HAP-1 (cell line): ENCODE measurements at regions not wholly inside any gene's neighbourhood (a gene's known extent, or its start where the extent isn't known, plus 50 kb on each side); places are given as distances from the start of the nearest gene placed in this dataset.
A peak's percentile ranks its signal among the peaks of the same experiment; 100 is the strongest.

Experiments
- DNase-seq, 2 experiments: peaks; one replicate each; pipeline ENCODE4 v3.0.0-alpha.2; 2016 to 2020; ENCODE audit warnings: low spot score in 2 of 2
- H3K27me3 ChIP-seq: fragments of 250-450 bp; sonication (Bioruptor Pico); 2 replicates; pipeline ENCODE4 v1.5.1; 2020; ENCODE audit warnings: low read depth, mild to moderate bottlenecking, moderate library complexity
- H3K36me3 ChIP-seq: fragments of 250-450 bp; sonication (Bioruptor Pico); replicated peaks from 2 replicates; pipeline ENCODE4 v1.5.1; 2020; ENCODE audit warnings: mild to moderate bottlenecking
- H3K4me1 ChIP-seq: fragments of 250-450 bp; sonication (Bioruptor Pico); 2 replicates; pipeline ENCODE4 v1.5.1; 2020; ENCODE audit warnings: mild to moderate bottlenecking
- H3K4me3 ChIP-seq: fragments of 250-450 bp; sonication (Bioruptor Pico); 2 replicates; pipeline ENCODE4 v1.5.1; 2020; ENCODE audit warnings: mild to moderate bottlenecking, moderate library complexity
- H3K9me3 ChIP-seq: fragments of 250-450 bp; sonication (Bioruptor Pico); 2 replicates; pipeline ENCODE4 v1.5.1; 2020; ENCODE audit warnings: mild to moderate bottlenecking, moderate library complexity
- in situ Hi-C: fragments of 300-500 bp; cut with MboI; formaldehyde crosslinking; loops from 3 replicates; pipeline ENCODE4 v1.14.3; 2020; ENCODE audit warnings: low sequenced_read_pairs, inconsistent platforms, mixed read lengths

GRCh38 chr11:109089144-109089543, 332.8 kb upstream of the C11orf87 start:
- Histone ChIP-seq H3K4me3 (no peak overlapping the region), H3K27me3 (no peaks in the 10 kb centered on the region), H3K36me3 (no peaks in the 10 kb centered on the region), H3K9me3 (no peaks in the 10 kb centered on the region), H3K4me1 (no peaks in the 10 kb centered on the region)
- no peak for DNase-seq
- in situ Hi-C loops: no loop called here

DNA sequence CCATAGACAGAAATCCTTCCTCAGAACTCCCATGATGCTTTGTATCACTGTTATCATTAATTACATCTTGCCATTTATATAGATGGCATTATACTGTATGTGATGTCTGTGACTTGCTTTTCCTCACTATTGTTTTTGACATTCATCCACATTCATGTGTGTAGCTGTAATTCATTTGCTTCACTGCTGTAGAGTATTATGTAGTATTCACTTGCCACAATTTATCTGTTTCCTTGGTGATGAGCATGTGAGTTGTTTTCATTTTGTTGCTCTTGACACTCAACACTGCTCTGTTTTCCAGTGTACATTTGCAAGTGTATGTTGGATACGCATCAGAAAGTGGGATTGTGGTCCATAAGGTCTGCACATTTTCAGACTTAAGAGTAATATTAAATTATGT, 328.6 kb upstream of the C11orf87 start:
- DNase-seq: no peak
- Histone ChIP-seq H3K36me3 (no peaks in the 10 kb centered on the region), H3K9me3 (no peaks in the 10 kb centered on the region), H3K4me3 (no peak overlapping the region), H3K4me1 (no peaks in the 10 kb centered on the region), H3K27me3 (no peaks in the 10 kb centered on the region)
- in situ Hi-C loops: no loop called here

- H3K27me3 ChIP-seq: no peaks in the 10 kb centered on the region
- in situ Hi-C loops: no loop called here
- no peak for DNase-seq
These were observed 325.7 kb upstream of the C11orf87 start for GRCh38 chr11:109096266-109096665.

DNA sequence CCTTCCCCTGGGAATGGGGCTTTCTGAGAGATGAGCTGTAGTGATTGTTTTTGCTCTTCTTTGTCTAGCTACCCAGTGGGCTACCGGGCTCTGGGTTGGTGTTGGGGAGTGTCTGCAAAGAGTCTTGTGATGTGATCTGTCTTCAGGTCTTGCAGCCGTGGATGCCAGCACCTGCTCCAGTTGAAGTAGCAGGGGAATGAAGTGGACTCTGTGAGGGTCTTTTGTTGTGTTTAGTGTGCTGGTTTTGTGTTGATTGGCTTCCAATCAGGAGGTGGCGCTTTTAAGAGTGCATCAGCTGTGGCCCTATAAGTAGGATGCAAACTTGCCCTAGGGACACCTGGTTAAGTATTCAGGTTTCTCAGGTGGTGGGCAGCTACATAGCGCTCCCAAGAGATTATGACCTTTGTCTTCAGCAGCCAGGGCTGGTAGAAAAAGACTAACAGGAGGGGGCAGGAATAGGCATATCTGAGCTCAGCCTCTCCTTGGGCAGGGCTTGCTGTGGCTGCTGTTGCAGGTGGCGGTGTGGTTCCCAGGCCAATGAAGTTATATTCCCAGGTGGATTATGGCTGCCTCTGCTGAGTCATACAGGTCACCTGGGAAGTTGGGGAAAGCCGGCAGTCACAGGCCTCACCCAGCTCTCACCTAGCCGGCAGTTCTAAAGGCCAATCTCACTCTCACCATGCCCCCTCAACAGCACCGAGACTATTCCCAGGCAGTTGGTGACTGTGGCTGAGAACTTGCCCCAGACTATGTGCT, 315.7 kb upstream of the C11orf87 start:
- DNase-seq: no peak
- Histone ChIP-seq H3K4me3 (no peak overlapping the region), H3K4me1 (no peaks in the 10 kb centered on the region), H3K36me3 (no peaks in the 10 kb centered on the region), H3K9me3 (no peaks in the 10 kb centered on the region), H3K27me3 (no peaks in the 10 kb centered on the region)
- in situ Hi-C loops: no loop called here

More at GRCh38 chr11:109096266-109096665, 325.7 kb upstream of the C11orf87 start:
- Histone ChIP-seq H3K4me1 (no peaks in the 10 kb centered on the region), H3K4me3 (no peak overlapping the region), H3K36me3 (no peaks in the 10 kb centered on the region), H3K9me3 (no peaks in the 10 kb centered on the region)

- Histone ChIP-seq H3K4me3 (no peak overlapping the region), H3K36me3 (no peaks in the 10 kb centered on the region), H3K9me3 (no peaks in the 10 kb centered on the region), H3K27me3 (no peaks in the 10 kb centered on the region), H3K4me1 (peaks cover 15% of the 10 kb centered on the region)
- in situ Hi-C loops: no loop called here
- DNase-seq: no peak
These were observed 312.8 kb upstream of the C11orf87 start for GRCh38 chr11:109109150-109109549.

DNA sequence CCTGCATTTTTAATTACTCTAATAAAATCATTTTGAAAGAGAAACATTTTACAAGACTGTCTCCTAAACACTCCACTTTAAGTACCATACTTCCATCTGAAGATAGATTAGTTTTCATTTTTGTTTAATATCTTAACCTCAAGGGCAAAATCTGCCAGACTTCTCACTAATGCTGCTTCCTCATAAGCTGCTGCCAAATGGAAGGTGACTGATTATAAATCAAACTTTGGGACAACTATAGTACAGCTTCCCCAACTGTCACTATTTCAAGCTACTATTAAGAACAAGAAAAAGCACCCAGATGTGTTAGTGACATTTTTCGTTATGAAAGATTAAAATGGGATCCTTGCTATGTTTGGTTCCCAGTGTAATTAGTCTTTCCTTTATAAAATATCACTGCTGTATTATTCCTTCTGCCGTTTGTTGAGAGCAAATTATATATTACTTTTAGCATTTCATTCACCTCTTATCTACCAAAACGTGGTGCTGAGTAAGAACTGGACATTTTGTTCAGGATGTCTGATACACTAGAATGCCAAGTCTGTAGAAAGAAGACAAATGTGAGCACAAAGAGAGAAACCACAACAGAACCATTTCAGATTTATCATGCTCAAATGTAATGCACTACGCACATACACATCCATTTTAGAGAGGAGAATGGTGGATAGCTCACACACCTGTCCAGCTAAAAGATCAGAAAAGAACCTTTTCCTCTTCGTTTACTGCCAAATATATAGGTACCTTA, 312.2 kb upstream of the C11orf87 start:
- Histone ChIP-seq H3K4me3 (no peak overlapping the region), H3K4me1 (peaks cover 21% of the 10 kb centered on the region), H3K9me3 (no peaks in the 10 kb centered on the region), H3K27me3 (no peaks in the 10 kb centered on the region), H3K36me3 (no peaks in the 10 kb centered on the region)
- in situ Hi-C loops: no loop called here
- no peak for DNase-seq

GRCh38 chr11:109112261-109112660, 309.7 kb upstream of the C11orf87 start:
- no peak for DNase-seq
- H3K27me3 ChIP-seq: no peaks in the 10 kb centered on the region
- in situ Hi-C loops: no loop called here
- H3K4me3 ChIP-seq: no peak overlapping the region
- no peaks in the 10 kb centered on the region for H3K36me3 ChIP-seq
- H3K4me1 ChIP-seq: peaks cover 27% of the 10 kb centered on the region
- H3K9me3 ChIP-seq: no peaks in the 10 kb centered on the region

GRCh38 chr11:109112821-109113280, 309.1 kb upstream of the C11orf87 start:
- Histone ChIP-seq H3K4me1 (peaks cover 27% of the 10 kb centered on the region), H3K9me3 (no peaks in the 10 kb centered on the region), H3K27me3 (no peaks in the 10 kb centered on the region), H3K36me3 (no peaks in the 10 kb centered on the region), H3K4me3 (no peak overlapping the region)
- peak; percentile 20 to 26 for DNase-seq
- in situ Hi-C loops: no loop called here

DNA sequence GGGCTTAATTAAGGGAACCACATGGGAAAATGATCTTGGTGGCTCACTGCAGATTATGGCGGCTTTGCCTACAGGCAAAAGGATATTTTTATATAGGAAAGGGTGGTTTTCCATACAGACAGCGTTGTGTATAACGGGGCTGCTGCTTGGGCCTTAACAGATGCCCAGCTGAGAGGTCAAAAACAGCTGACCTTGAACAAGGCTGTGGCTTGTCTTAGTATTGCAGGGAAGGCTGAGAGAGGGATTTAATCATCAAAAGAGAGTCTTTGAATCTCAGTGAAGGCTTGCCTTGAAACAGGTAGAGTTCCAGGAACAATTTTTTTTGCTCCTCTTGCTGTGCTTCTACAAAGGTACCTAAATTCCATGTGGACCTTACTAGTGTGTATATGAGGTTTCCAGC, 301.6 kb upstream of the C11orf87 start:
- Histone ChIP-seq H3K36me3 (no peaks in the 10 kb centered on the region), H3K4me1 (peaks cover under 1% of the 10 kb centered on the region; the same call in 1 of the 2 replicates), H3K9me3 (no peaks in the 10 kb centered on the region), H3K4me3 (no peak overlapping the region), H3K27me3 (no peaks in the 10 kb centered on the region)
- in situ Hi-C loops: no loop called here
- DNase-seq: no peak

GRCh38 chr11:109121173-109121932, 300.6 kb upstream of the C11orf87 start:
- Histone ChIP-seq H3K36me3 (no peaks in the 10 kb centered on the region), H3K27me3 (no peaks in the 10 kb centered on the region), H3K9me3 (no peaks in the 10 kb centered on the region), H3K4me3 (no peak overlapping the region), H3K4me1 (no peaks in the 10 kb centered on the region)
- in situ Hi-C loops: no loop called here
- DNase-seq: no peak

DNA sequence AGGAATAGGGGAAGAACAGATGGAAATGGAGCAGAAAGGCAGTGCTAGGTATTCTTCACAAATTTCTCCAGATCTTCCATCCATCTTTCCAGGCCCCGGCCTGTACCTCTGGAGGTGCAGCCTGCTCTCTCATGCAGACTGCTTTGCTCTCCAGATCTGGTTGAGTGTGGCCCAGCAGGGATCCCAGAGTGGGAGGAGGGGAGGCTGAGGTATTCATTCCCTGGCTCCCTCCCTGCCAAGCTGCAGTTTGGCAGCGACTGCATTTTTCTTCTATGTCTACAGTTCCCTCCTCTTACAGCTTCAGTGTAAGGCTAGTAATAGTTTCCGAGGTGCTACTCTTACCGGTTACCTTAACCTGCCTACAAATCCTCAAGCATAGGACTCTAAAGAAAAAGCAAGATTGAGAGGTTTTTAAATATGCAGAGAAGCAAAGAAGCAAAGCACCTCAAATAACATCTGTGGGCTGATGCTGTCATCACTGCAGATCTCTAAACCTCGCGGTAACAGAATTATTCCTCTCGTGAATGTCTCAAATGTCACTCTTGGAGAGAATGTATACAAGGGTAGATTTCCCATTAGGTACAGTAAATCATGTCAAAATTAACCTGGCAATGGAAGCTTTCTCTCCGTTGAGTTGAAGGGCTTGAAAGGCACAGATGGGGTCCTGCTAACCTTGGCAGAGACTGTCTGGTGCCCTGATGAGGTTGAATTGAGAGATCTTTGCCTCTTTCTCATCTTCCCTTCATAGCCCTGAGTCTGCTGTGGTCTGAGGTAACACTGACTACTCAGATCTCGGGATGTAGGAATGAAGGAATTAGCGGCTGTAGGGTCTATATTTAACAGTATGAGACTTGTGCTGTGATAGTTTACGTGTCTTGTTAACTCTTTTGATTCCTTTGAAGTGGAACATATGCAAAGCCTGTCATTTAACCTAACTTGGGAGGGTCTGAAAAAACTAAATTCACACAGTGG, 297.9 kb upstream of the C11orf87 start:
- H3K36me3 ChIP-seq: no peaks in the 10 kb centered on the region
- no peaks in the 10 kb centered on the region for H3K4me1 ChIP-seq
- no peak for DNase-seq
- no peak overlapping the region for H3K4me3 ChIP-seq
- no peaks in the 10 kb centered on the region for H3K27me3 ChIP-seq
- in situ Hi-C loops: no loop called here
- no peaks in the 10 kb centered on the region for H3K9me3 ChIP-seq

DNA sequence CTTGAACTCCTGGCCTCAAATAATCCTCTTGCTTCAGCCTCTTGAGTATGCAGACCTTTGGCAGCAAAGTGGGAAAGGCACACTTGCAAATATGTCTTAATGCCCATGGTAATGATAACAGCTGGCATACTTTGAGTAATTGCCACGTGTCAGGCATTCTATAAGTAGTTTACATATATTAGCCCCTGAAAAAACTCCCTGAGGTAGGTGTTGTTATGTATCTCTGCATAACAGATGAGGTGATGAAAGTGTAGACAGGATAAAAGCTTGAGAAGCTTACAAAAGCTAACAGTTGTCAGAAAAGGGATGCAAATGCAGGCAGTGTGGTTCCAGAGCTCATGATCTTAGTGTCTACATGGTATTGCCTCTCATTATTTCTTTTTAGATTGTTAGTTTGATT, 291.1 kb upstream of the C11orf87 start:
- in situ Hi-C loops: no loop called here
- no peaks in the 10 kb centered on the region for H3K36me3 ChIP-seq
- H3K4me1 ChIP-seq: no peaks in the 10 kb centered on the region
- no peak overlapping the region for H3K4me3 ChIP-seq
- H3K27me3 ChIP-seq: no peaks in the 10 kb centered on the region
- H3K9me3 ChIP-seq: no peaks in the 10 kb centered on the region
- DNase-seq: peak in 1 of 2 experiments; percentile 6

- in situ Hi-C loops: no loop called here
- H3K27me3 ChIP-seq: no peaks in the 10 kb centered on the region
- no peak for DNase-seq
- H3K4me1 ChIP-seq: no peaks in the 10 kb centered on the region
- no peak overlapping the region for H3K4me3 ChIP-seq
- H3K36me3 ChIP-seq: no peaks in the 10 kb centered on the region
- H3K9me3 ChIP-seq: no peaks in the 10 kb centered on the region
These were observed 289.5 kb upstream of the C11orf87 start for GRCh38 chr11:109132539-109132938.
